ENCODE measurements at regions not wholly inside any gene's neighbourhood (a gene's known extent, or its start where the extent isn't known, plus 50 kb on each side); places are given as distances from the start of the nearest gene placed in this dataset.

DNA sequence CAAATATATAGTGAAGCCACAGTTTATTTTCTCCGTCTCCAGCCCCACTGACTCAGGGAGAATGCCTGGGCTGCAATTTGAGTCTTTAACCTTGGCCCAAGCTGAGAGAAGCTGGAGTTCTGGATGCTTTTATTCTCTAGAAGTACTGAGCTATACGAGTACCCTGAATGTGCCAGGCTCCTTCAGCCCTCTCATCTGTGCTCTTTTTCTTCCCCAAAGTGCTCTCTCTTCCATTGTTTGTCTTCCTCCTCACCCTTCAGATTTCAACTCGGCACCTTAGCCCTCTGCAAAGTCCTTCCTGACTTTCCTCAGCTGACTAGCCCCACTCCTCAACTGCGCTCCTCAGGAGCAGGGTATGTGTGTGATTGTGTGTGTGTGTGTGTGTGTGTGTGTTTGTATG is 75.6 kb upstream of the AGBL1 start:
- no peak for TF ChIP-seq ZNF274 (IDR thresholded peaks at IDR 0.05; ENCODE audit: low read depth, low read length)
- TF ChIP-seq YY1 (IDR thresholded peaks at IDR 0.05; ENCODE audit: insufficient read depth, insufficient read length): no peak
